Thymus (tissue), 11 donors: ENCODE measurements at regions not wholly inside any gene's neighbourhood (a gene's known extent, or its start where the extent isn't known, plus 50 kb on each side); places are given as distances from the start of the nearest gene placed in this dataset.

Experiments used
- DNase-seq, 9 donors: peaks; one replicate each; pipeline ENCODE4 v3.0.0-alpha.2; 2013; ENCODE audit warnings: low spot score in 9 of 9, low read depth in 6 of 9, missing footprints in 1 of 9
- H3K27ac ChIP-seq, 2 donors: one replicate each; pipeline ENCODE4 v1.5.1; 2013; ENCODE audit warnings: control low read depth in 1 of 2, low read depth in 1 of 2, low read length in 1 of 2, mild to moderate bottlenecking in 1 of 2, moderate library complexity in 1 of 2
- H3K27me3 ChIP-seq, 2 donors: one replicate each; pipeline ENCODE4 v1.5.1; 2013; ENCODE audit warnings: low read length in 1 of 2; ENCODE audit not compliant: control insufficient read depth in 2 of 2, insufficient read depth in 1 of 2
- H3K36me3 ChIP-seq, 2 donors: one replicate each; pipeline ENCODE4 v1.5.1; 2013; ENCODE audit warnings: low read length in 1 of 2, mild to moderate bottlenecking in 1 of 2, moderate library complexity in 1 of 2; ENCODE audit not compliant: control insufficient read depth in 2 of 2, insufficient read depth in 2 of 2
- H3K4me1 ChIP-seq, 2 donors: one replicate each; pipeline ENCODE4 v1.5.1; 2013; ENCODE audit warnings: low read length in 2 of 2; ENCODE audit not compliant: control insufficient read depth in 2 of 2, insufficient read depth in 2 of 2
- H3K4me3 ChIP-seq, 2 donors: one replicate each; pipeline ENCODE4 v1.5.1; 2013; ENCODE audit warnings: low read length in 2 of 2, control low read depth in 1 of 2, mild to moderate bottlenecking in 1 of 2
- H3K9me3 ChIP-seq, 2 donors: one replicate each; pipeline ENCODE4 v1.5.1; 2013; ENCODE audit warnings: low read length in 1 of 2, mild to moderate bottlenecking in 1 of 2; ENCODE audit not compliant: control insufficient read depth in 2 of 2, insufficient read depth in 1 of 2
- WGBS: extraction: QIAGEN DNeasy Blood & Tissue Kit; methylation state at CpG from one replicate; pipeline ENCODE4 v1.1.7; 2013; 5-methylcytosine and 5-hydroxymethylcytosine counted together
- donor health status: healthy.

- DNase-seq: no peak
- no peaks in the 10 kb centered on the region for H3K27me3 ChIP-seq
- H3K4me3 ChIP-seq: no peak overlapping the region
- peaks cover 0 to 4% of the 10 kb centered on the region in 2 donors for H3K4me1 ChIP-seq
- no peak overlapping the region for H3K27ac ChIP-seq
- H3K36me3 ChIP-seq: no peaks in the 10 kb centered on the region
- 96% methylated on average over 1 of the region's 1 CpG for WGBS
- no peaks in the 10 kb centered on the region for H3K9me3 ChIP-seq
These were observed 404.9 kb downstream of the AEBP2 start for GRCh38 chr12:19844224-19844623.

- Histone ChIP-seq H3K36me3 (no peaks in the 10 kb centered on the region), H3K4me1 (peaks cover 0 to 4% of the 10 kb centered on the region in 2 donors), H3K27me3 (no peaks in the 10 kb centered on the region), H3K27ac (no peak overlapping the region), H3K4me3 (no peak overlapping the region), H3K9me3 (no peaks in the 10 kb centered on the region)
- 52% methylated on average over 3 of the region's 3 CpGs for WGBS
- no peak for DNase-seq
These were observed 407.3 kb downstream of the AEBP2 start for GRCh38 chr12:19846574-19846973.

- no peak overlapping the region for H3K4me3 ChIP-seq
- H3K4me1 ChIP-seq: peaks cover 0 to 4% of the 10 kb centered on the region in 2 donors
- H3K27me3 ChIP-seq: no peaks in the 10 kb centered on the region
- H3K27ac ChIP-seq: peak overlapping the region in 1 of 2 donors; percentile 31
- H3K9me3 ChIP-seq: no peaks in the 10 kb centered on the region
- 39% methylated on average over 11 of the region's 11 CpGs for WGBS
- DNase-seq: peak in 3 of 9 donors; percentile 9 to 41 (median 12)
- no peaks in the 10 kb centered on the region for H3K36me3 ChIP-seq
These were observed 408.2 kb downstream of the AEBP2 start for GRCh38 chr12:19847294-19848059.

- H3K36me3 ChIP-seq: no peaks in the 10 kb centered on the region
- no peaks in the 10 kb centered on the region for H3K27me3 ChIP-seq
- H3K9me3 ChIP-seq: no peaks in the 10 kb centered on the region
- no peak overlapping the region for H3K27ac ChIP-seq
- DNase-seq: no peak
- WGBS: 98% methylated on average over 2 of the region's 2 CpGs
- no peak overlapping the region for H3K4me3 ChIP-seq
- peaks cover 0 to 4% of the 10 kb centered on the region in 2 donors for H3K4me1 ChIP-seq
These were observed 409.1 kb downstream of the AEBP2 start for GRCh38 chr12:19848421-19848820.

GRCh38 chr12:19849208-19849607 is 409.9 kb downstream of the AEBP2 start:
- DNase-seq: no peak
- WGBS: 94% methylated on average over 2 of the region's 2 CpGs
- no peak overlapping the region for H3K27ac ChIP-seq
- no peak overlapping the region for H3K4me3 ChIP-seq
- H3K36me3 ChIP-seq: no peaks in the 10 kb centered on the region
- H3K4me1 ChIP-seq: peaks cover 0 to 4% of the 10 kb centered on the region in 2 donors
- H3K9me3 ChIP-seq: no peaks in the 10 kb centered on the region
- H3K27me3 ChIP-seq: no peaks in the 10 kb centered on the region

- Histone ChIP-seq H3K27ac (no peak overlapping the region), H3K4me3 (no peak overlapping the region)
These were observed 411.2 kb downstream of the AEBP2 start for GRCh38 chr12:19850346-19851065.

GRCh38 chr12:19852100-19852855 is 413.0 kb downstream of the AEBP2 start:
- Histone ChIP-seq H3K27ac (no peak overlapping the region), H3K4me1 (peaks cover 0 to 3% of the 10 kb centered on the region in 2 donors), H3K4me3 (no peak overlapping the region), H3K36me3 (no peaks in the 10 kb centered on the region), H3K9me3 (no peaks in the 10 kb centered on the region), H3K27me3 (no peaks in the 10 kb centered on the region)
- no peak for DNase-seq
- 94% methylated on average over 5 of the region's 5 CpGs for WGBS

More at GRCh38 chr12:19850346-19851065, 411.2 kb downstream of the AEBP2 start:
- WGBS: 92% methylated on average over 11 of the region's 11 CpGs
- no peak for DNase-seq
- Histone ChIP-seq H3K9me3 (no peaks in the 10 kb centered on the region), H3K27me3 (no peaks in the 10 kb centered on the region), H3K4me1 (peaks cover 0 to 4% of the 10 kb centered on the region in 2 donors), H3K36me3 (no peaks in the 10 kb centered on the region)

GRCh38 chr12:19855851-19856250 is 416.6 kb downstream of the AEBP2 start:
- H3K4me3 ChIP-seq: no peak overlapping the region
- WGBS: 40% methylated on average over 4 of the region's 4 CpGs
- no peak overlapping the region for H3K27ac ChIP-seq
- H3K36me3 ChIP-seq: no peaks in the 10 kb centered on the region
- DNase-seq: no peak
- no peaks in the 10 kb centered on the region for H3K27me3 ChIP-seq
- H3K9me3 ChIP-seq: no peaks in the 10 kb centered on the region
- H3K4me1 ChIP-seq: no peaks in the 10 kb centered on the region

GRCh38 chr12:19856389-19856788 is 417.1 kb downstream of the AEBP2 start:
- no peaks in the 10 kb centered on the region for H3K9me3 ChIP-seq

More at GRCh38 chr12:19856389-19856788, 417.1 kb downstream of the AEBP2 start:
- WGBS: 88% methylated on average over 5 of the region's 5 CpGs
- no peaks in the 10 kb centered on the region for H3K27me3 ChIP-seq
- H3K4me1 ChIP-seq: no peaks in the 10 kb centered on the region
- DNase-seq: no peak
- no peaks in the 10 kb centered on the region for H3K36me3 ChIP-seq
- no peak overlapping the region for H3K4me3 ChIP-seq
- no peak overlapping the region for H3K27ac ChIP-seq
